ENCODE measurements at regions not wholly inside any gene's neighbourhood (a gene's known extent, or its start where the extent isn't known, plus 50 kb on each side); places are given as distances from the start of the nearest gene placed in this dataset.

DNA sequence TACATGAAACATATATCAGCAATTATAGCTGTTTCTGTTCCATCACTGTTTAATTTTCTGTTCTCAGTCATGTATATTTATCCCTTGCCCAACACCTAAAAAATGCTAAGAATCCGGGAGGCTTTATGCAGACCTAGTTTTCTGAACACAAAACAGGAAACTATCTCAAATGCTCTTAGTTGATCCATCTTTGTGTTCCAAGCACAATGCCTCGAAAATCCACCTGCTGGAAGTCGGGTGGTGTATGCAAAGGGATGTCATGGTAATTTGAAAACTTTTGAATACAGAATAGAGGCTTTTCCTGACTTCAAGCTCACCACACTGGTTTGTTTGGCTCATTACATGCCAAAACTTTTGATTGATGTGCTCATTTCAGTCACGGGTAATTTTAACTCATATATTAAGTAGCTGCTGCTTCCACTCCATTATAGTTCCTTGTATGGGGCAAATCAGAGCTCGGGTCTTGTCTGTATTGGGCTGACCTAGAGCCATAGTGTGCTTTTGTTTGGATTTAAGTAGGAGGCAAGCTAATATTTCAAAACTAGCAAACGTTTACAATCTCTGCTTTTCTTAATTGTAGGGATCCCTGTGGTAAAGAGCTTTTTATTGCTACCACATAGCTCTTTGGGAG is 646.5 kb upstream of the EPHA7 start:
- peak; percentile 7 for DNase-seq (ENCODE audit: low spot score)

- DNase-seq (ENCODE audit: low spot score) = no peak
Observed at GRCh38 chr6:94052749-94053148, 633.4 kb upstream of the EPHA7 start.

DNA sequence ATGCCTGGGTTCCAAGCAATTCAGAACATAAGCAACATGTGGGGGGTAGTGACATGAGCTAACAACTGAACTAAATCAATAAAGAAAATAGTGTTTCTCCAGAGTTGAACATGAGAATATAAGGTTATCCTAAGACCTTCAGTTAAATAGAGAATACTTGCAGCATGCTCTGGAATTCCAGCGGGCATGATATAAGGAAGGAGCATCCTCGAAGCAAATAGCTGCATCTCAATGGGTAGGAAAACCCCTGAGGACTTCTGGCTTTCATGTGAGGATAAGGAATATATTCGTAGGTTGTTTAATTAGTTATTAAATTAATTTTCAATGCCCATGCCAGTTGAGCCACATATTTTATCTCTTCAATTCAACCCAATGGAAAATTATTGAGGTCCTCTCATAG is 631.2 kb upstream of the EPHA7 start:
- no peak for DNase-seq (ENCODE audit: low spot score)

GRCh38 chr6:94049001-94049400 is 629.6 kb upstream of the EPHA7 start:
- no peak for DNase-seq (ENCODE audit: low spot score)

DNA sequence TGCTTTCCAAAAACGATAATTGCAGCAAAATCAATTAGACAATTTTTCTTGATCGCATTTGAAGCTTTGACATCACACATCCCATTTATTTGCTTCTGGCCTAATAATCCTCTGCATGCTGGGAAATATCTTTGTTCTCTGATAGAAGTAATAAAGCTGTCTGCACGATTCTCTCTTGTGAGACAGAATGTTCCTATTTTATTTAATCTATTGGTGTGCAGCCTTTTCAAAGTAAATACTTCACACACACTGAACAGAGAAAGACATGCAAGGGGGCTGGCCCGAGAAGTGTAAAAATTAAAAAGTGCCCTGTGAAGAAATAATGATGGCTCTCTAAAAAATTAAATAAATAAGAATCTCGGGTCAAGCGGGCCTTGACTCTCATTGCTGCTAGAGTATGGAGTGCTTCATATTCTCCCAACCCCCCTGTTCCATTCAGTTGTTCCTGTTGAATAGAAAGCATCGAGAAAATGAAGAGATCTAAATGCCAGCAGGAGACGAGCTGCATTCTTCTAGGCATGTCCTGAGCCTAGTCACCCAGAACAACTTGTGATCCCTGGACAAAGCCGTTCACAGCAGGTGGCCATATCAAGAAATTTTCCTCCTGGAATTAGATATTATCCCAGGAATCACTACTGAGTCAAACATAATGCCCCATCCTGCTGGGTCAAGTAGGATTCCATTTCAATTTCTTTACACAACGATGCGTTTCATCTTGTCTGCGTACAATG is 625.9 kb upstream of the EPHA7 start:
- DNase-seq (ENCODE audit: low spot score) = peak; percentile 23

DNA sequence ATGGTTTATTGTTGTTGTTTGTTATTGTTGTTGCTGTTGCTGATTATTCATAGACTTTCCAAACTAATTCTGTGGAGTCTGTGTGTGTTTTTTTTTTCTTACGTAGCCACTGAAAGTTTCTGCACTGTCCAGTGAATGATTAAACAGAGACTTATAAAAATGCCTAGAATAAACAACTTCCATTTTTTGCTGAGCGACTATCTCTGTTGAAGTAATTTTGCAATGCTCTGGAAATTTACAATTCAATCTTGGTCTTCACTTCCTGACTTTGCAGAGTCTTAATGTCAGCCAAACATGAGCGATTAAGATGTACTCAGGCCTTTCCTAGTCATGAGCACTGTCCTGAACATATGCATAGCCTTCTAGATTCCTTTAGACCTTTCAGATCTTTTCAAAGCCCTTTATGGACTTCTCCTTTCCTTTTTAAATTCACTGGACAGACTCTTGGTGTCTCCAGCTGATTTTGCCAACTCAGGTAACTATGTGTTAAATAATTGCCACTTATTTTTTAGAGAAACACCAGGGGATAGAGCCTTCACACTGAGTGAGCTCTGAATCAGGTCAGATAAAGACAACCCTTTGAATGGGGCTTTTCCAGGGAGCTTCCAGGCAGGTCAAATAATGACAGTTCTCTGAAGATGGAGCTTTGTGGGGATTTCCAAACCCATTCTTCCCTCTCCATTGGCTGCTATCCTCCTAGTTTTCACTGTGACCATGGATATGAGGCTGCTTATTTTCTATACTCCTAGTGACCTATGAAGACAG is 622.8 kb upstream of the EPHA7 start:
- DNase-seq (ENCODE audit: low spot score) = no peak

DNA sequence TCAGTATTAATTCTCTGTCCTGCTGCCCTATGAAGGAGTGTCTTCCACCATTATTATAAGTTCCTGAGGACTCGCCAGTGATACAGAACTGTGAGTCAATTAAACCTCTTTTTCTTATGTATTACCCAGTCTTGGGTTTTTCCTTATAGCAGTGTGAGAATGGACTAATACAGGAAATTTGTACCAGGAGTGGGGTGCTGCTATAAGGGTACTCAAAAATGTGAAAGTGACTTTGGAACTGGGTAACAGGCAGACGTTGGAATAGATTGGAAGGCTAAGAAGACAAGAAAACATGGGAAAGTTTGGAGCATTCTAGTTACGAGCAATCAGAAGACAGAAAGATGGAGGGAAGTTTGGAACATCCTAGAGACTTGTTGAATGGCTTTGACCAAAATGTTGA is 616.7 kb upstream of the EPHA7 start:
- no peak for DNase-seq (ENCODE audit: low spot score)

DNA sequence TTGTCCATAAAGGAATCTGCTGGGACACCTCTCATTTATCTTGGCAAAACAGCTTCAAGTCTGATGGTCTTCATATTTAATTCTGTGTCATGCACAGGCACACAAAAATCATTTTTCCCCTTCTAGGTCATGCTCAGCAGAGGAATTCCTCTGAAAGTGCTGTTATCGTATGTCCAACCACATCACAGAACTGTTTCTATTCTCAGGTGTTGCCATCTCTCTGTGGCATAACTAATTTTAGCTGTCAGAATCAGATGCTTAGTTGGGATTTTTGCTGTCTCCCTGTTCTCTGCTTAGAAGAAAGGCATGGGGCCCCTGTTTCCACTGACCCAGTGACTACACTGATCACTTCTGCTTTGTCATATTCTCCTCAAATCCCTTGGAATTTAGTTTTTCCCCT is 608.0 kb upstream of the EPHA7 start:
- DNase-seq (ENCODE audit: low spot score) = no peak

DNA sequence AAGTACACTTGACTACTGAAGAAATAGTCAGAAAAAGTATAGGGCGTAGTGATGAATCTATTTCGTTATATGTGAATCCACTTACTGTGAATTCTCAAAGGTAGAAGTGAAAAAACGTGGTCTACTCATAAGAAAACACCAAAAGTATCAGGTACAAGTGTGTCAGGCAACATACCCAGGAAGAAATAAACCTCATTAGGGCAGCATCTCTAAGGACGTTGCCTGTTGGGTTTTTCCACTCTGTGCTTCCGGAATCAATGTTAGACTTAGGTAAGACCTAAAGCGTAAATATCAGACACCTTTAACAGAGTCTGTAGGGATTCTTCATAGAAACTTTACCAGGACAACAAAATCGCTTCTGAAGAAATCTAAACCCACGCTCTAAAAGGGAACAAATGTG is 607.2 kb upstream of the EPHA7 start:
- no peak for DNase-seq (ENCODE audit: low spot score)

DNA sequence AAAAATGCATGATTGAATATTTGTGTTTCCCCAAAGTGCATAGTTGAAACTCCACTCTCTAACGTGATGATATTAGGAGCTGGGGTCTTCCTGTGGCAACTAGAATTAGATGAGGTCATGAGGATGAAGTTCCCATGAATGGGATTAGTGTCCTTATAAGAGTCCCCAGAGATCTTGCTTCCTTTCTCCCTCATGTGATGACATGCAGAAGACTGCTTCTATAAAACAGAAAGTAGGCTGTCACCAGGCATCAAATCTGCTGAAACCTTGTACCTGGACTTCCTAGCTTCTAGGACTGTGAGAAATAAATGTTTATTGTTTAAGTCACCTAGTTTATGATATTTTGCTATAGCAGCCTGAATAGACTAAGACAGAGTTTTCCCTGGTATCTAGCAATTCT is 586.5 kb upstream of the EPHA7 start:
- DNase-seq (ENCODE audit: low spot score) = no peak

DNA sequence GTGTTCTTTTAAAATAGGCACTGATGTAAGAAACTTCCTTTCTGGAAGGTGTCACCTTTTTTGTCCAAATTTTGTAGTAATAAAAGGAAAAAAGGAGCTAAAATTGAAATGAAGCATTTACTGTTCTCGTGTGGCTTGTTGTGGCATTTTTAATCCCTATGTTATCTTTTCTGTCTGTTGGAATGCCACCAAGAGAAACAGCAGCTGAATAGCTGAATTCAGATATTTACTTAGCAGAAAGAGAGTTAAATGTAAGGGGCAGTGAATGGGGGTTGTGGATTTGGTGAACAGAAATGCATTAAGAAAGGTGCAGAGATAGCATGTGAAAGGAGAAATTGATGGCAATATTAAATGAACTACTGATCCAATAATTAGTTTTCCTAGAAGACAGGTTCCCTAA is 573.6 kb upstream of the EPHA7 start:
- no peak for DNase-seq (ENCODE audit: low spot score)

- no peak for DNase-seq (ENCODE audit: low spot score)
Observed at GRCh38 chr6:93989630-93990029, 570.3 kb upstream of the EPHA7 start.

DNA sequence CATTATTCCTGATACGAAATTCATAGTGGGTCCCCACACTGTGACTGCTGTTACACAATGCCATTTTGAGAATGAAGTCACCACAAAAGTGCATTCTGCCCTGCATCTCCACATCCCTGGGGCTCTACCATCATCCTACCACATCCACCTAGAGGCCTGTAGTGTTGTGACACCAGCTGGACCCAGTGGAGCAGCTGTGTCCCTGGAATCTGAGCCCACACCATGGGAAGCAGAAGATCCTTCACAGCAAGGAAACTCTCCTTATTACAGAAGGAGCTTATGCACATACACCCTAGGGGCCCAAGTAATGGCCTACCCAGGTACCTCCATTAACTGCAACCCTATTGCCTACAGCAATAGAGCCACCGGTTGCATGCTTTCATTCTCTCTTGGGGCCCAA is 566.6 kb upstream of the EPHA7 start:
- no peak for DNase-seq (ENCODE audit: low spot score)

DNA sequence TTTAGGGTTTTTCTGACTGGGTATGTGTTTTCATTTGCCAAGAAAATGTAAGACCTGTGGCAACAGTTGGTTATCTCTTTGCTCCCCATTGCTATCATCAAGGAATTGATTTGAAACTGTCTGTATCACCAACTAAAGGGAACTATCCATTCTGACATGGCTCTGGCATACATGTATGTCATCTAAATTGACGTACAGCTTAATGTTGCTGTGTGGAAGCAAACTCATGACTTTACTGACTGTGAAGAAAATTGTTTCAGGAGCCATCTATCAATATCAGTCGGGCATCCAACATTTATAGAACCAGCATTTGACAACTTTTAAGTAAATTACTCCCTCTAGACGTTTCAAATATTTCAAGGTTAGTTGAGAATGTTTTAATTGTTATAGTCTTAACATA is 555.8 kb upstream of the EPHA7 start:
- no peak for DNase-seq (ENCODE audit: low spot score)

DNA sequence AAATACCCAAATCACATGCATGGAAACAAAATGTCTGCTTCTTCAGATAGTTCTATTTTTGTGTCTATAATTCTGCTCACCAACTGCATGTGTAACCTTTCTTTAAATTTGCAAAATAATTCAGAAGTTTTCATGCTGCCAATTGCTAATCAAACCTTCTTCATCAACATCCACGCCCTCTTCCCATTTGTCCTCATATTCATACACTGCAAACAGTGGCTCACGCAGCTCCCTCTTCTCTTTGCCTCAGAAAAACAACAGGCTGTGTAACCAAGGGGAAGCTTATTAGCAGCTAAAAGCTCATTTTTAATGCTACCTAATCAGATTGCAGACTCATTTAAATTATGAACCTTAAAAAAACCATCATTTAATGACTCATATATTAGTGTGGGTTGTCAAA is 555.0 kb upstream of the EPHA7 start:
- no peak for DNase-seq (ENCODE audit: low spot score)

GRCh38 chr6:93972791-93973190 is 553.4 kb upstream of the EPHA7 start:
- DNase-seq (ENCODE audit: low spot score) = no peak

- DNase-seq (ENCODE audit: low spot score) = no peak
Observed at GRCh38 chr6:93970684-93971083, 551.3 kb upstream of the EPHA7 start.

DNA sequence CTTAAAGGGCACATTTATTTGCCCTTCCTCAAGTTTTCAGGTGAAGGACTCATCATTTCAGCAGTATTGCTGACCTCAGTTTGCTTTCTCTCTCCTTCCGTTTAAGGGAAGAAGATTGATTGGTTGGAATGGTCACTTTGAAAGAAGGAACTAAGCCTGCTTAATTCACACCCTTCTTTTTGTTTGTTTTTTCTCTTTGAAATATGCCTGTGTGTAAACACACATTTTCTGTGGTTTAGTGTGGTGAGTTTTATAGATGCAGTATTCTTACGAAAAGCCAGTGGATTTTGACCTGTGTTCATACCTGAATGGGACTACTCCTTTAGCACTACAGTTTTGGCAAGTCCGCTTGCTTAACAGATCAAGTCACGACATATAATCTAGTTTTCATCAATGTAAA is 548.8 kb upstream of the EPHA7 start:
- DNase-seq (ENCODE audit: low spot score) = no peak

DNA sequence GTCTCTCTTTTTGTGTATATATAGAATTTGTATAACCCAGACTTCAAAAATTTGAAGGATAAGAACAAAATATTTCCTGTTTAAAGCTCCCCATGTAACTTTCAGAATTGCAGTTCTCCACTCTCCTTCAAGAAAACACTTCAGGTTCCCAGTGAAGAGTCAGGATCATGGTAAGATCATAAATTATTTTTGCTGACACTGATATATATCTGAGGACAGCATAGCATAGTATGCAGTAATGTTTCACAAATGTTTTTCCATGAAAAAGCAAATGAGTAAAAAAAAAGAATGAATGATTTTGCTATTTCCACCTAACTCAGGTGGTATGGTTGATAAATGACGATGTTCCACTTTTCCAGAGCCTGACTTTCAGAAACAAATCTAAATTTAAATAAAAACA is 545.6 kb upstream of the EPHA7 start:
- DNase-seq (ENCODE audit: low spot score) = no peak

- no peak for DNase-seq (ENCODE audit: low spot score)
Observed at GRCh38 chr6:93964321-93964720, 545.0 kb upstream of the EPHA7 start.

DNA sequence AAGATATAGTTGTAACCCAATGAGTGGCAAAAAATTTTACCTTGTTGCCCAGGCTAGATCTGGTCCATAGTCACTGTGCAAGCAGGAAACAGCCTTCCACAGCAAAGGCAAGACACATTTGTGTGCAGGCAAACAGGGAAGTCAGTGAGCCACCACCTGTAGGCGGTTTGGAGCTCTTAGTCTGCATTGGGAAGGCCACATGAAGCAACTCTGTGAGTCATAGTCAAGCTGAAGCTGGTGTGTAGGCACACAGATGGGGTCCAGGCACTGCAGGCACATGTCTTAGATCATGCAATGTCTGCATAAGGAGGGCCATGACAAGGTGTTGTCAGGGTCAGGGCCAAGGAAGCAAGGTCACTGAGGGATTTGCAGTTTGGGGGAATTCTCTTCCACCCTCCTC is 543.2 kb upstream of the EPHA7 start:
- no peak for DNase-seq (ENCODE audit: low spot score)

DNA sequence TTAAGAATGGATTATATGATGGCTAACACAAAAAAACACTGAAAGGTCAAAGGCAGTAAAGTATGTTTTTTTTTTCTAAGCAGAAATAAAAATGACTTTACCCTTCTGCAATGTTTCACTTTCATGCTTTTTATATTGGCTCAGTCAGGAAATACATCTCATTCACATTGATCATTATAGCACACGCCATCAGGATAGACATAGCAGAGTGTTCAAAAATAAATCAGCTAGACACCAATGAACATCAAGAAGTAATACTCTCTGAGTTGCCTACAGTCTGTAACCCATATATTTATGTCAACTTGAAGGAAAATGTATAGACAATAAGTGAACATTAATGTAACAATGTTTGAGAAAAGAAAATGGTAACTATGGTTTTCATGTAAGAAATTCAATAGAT is 535.2 kb upstream of the EPHA7 start:
- no peak for DNase-seq (ENCODE audit: low spot score)

DNA sequence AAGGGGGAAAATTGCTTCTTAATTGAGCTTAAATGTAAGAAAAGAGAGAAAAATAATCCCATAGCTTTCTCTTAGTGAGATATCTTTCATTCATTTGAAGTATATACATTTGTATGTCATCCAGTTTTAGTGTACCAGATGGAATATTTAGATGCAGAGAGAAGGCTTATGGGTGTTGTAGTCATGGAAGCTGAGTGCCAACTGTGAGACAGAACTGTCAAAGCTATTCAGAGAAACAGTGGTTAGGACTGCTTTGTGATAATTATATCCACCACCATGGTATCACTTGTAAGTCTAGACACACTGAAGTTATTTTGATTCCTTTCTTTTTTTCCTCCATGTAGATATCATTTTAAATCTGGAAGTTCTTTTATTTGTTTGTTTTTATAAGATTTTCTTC is 524.3 kb upstream of the EPHA7 start:
- no peak for DNase-seq (ENCODE audit: low spot score)

Measured in iPS-NIHi11 (cell line).